ENCODE measurements at regions not wholly inside any gene's neighbourhood (a gene's known extent, or its start where the extent isn't known, plus 50 kb on each side); places are given as distances from the start of the nearest gene placed in this dataset.
"Not testable (repeated sequence)": the region's sequence is repeated elsewhere in the genome, so short reads cannot be mapped to it uniquely, and the experiment has no call there.

DNA sequence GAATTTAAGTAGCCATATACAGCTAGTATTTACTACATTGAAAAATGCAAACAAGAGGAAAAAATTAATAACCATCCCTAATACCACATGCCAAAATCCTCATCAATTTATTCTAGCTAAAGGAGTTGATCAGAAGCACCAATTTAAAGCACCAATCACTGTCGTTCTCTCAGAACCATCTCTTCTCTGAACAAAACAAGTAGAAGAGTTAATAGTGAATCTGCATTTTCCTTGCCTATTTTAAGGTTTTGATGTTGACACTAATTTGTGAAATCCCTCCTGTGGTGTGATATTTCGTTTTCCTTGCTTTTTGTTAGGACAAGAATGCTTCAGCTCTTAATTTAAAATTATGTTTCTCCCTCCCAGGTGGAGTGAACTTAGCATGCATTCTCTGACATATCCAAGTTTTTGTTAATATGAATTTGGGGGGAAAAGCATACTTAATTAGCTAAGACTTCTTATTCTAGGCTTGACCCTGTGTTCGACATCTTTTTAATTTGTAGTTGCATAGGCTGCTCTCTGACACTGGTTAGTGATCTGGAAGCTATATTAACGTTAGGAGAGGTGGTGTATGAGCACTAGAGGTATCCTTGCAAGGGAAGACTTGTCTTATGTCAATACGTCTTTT, 122.0 kb downstream of the ANKRD30BL start:
- TF ChIP-seq EZH2 (IDR thresholded peaks at IDR 0.05; ENCODE audit: borderline replicate concordance, insufficient read depth, low read depth, low read length, poor library complexity, severe bottlenecking), result not testable (repeated sequence)
- TF ChIP-seq, protein P1, sequence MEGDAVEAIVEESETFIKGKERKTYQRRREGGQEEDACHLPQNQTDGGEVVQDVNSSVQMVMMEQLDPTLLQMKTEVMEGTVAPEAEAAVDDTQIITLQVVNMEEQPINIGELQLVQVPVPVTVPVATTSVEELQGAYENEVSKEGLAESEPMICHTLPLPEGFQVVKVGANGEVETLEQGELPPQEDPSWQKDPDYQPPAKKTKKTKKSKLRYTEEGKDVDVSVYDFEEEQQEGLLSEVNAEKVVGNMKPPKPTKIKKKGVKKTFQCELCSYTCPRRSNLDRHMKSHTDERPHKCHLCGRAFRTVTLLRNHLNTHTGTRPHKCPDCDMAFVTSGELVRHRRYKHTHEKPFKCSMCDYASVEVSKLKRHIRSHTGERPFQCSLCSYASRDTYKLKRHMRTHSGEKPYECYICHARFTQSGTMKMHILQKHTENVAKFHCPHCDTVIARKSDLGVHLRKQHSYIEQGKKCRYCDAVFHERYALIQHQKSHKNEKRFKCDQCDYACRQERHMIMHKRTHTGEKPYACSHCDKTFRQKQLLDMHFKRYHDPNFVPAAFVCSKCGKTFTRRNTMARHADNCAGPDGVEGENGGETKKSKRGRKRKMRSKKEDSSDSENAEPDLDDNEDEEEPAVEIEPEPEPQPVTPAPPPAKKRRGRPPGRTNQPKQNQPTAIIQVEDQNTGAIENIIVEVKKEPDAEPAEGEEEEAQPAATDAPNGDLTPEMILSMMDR (IDR thresholded peaks at IDR 0.05), result not testable (repeated sequence)
